RWPE2 (cell line): ENCODE measurements at regions not wholly inside any gene's neighbourhood (a gene's known extent, or its start where the extent isn't known, plus 50 kb on each side); places are given as distances from the start of the nearest gene placed in this dataset.
A peak's percentile ranks its signal among the peaks of the same experiment; 100 is the strongest.
"Not testable (repeated sequence)": the region's sequence is repeated elsewhere in the genome, so short reads cannot be mapped to it uniquely, and the experiment has no call there.

Experiments used
- ATAC-seq: fragments of 200-7000 bp; cut with Tn5 transposase; 3 replicates; pipeline ENCODE4 v1.9.1; 2021; ENCODE audit warnings: low read depth
- DNase-seq: peaks from one replicate; pipeline ENCODE4 v3.0.0-alpha.2; 2020; ENCODE audit warnings: low spot score
- H3K27ac ChIP-seq: fragments of 450-650 bp; 2 replicates; pipeline ENCODE4 v1.5.1; 2017; ENCODE audit warnings: mild to moderate bottlenecking; ENCODE audit not compliant: poor library complexity, severe bottlenecking
- H3K27me3 ChIP-seq: fragments of 250-450 bp; sonication (Bioruptor Pico); 2 replicates; pipeline ENCODE4 v1.5.1; 2021; ENCODE audit warnings: mild to moderate bottlenecking, moderate library complexity; ENCODE audit not compliant: insufficient read depth, poor library complexity, severe bottlenecking
- H3K36me3 ChIP-seq: fragments of 250-450 bp; sonication (Bioruptor Pico); 2 replicates; pipeline ENCODE4 v1.5.1; 2020; ENCODE audit warnings: low read depth, mild to moderate bottlenecking, moderate library complexity
- H3K4me1 ChIP-seq: fragments of 250-450 bp; sonication (Bioruptor Pico); 2 replicates; pipeline ENCODE4 v1.5.1; 2021; ENCODE audit warnings: mild to moderate bottlenecking, moderate library complexity; ENCODE audit not compliant: insufficient read depth, poor library complexity, severe bottlenecking
- H3K4me3 ChIP-seq: fragments of 250-450 bp; sonication (Bioruptor Pico); 2 replicates; pipeline ENCODE4 v1.5.1; 2021; ENCODE audit warnings: mild to moderate bottlenecking, moderate library complexity; ENCODE audit not compliant: severe bottlenecking
- H3K9me3 ChIP-seq: fragments of 250-450 bp; sonication (Bioruptor Pico); 2 replicates; pipeline ENCODE4 v1.5.1; 2021; ENCODE audit warnings: mild to moderate bottlenecking, moderate library complexity; ENCODE audit not compliant: severe bottlenecking
- TF ChIP-seq, protein P1 (sequence below): fragments of 450-650 bp; IDR thresholded peaks from one replicate; pipeline ENCODE4 v1.5.1; 2017; ENCODE audit warnings: mild to moderate bottlenecking, moderate library complexity; ENCODE audit not compliant: poor library complexity, severe bottlenecking

GRCh38 chr10:106355450-106355849 lies 809.1 kb downstream of the SORCS1 start:
- Histone ChIP-seq H3K36me3 (no peaks in the 10 kb centered on the region), H3K27me3 (no peaks in the 10 kb centered on the region), H3K9me3 (no peaks in the 10 kb centered on the region), H3K27ac (no peak overlapping the region), H3K4me3 (no peak overlapping the region), H3K4me1 (peaks cover 7% of the 10 kb centered on the region)
- ATAC-seq (no peak), DNase-seq (no peak)
- TF ChIP-seq, protein P1, sequence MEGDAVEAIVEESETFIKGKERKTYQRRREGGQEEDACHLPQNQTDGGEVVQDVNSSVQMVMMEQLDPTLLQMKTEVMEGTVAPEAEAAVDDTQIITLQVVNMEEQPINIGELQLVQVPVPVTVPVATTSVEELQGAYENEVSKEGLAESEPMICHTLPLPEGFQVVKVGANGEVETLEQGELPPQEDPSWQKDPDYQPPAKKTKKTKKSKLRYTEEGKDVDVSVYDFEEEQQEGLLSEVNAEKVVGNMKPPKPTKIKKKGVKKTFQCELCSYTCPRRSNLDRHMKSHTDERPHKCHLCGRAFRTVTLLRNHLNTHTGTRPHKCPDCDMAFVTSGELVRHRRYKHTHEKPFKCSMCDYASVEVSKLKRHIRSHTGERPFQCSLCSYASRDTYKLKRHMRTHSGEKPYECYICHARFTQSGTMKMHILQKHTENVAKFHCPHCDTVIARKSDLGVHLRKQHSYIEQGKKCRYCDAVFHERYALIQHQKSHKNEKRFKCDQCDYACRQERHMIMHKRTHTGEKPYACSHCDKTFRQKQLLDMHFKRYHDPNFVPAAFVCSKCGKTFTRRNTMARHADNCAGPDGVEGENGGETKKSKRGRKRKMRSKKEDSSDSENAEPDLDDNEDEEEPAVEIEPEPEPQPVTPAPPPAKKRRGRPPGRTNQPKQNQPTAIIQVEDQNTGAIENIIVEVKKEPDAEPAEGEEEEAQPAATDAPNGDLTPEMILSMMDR: peak; percentile 49

- Histone ChIP-seq H3K9me3 (no peaks in the 10 kb centered on the region), H3K36me3 (no peaks in the 10 kb centered on the region)
- no peak for ATAC-seq
These were observed 815.6 kb downstream of the SORCS1 start for GRCh38 chr10:106348933-106349332.

GRCh38 chr10:106347547-106347946 lies 817.0 kb downstream of the SORCS1 start:
- ATAC-seq (no peak), DNase-seq (no peak)
- TF ChIP-seq, protein P1: no peak
- Histone ChIP-seq H3K9me3 (no peaks in the 10 kb centered on the region), H3K27me3 (no peaks in the 10 kb centered on the region), H3K36me3 (no peaks in the 10 kb centered on the region), H3K4me3 (no peak overlapping the region), H3K4me1 (no peaks in the 10 kb centered on the region), H3K27ac (no peak overlapping the region)

More at GRCh38 chr10:106348933-106349332, 815.6 kb downstream of the SORCS1 start:
- TF ChIP-seq, protein P1: no peak
- Histone ChIP-seq H3K27me3 (no peaks in the 10 kb centered on the region), H3K27ac (no peak overlapping the region), H3K4me3 (no peak overlapping the region), H3K4me1 (no peaks in the 10 kb centered on the region)
- DNase-seq: no peak

- H3K4me1 ChIP-seq, H3K4me3 ChIP-seq, H3K27me3 ChIP-seq, DNase-seq, H3K27ac ChIP-seq, H3K9me3 ChIP-seq, H3K36me3 ChIP-seq, ATAC-seq: not testable (repeated sequence)
These were observed 821.0 kb downstream of the SORCS1 start for GRCh38 chr10:106343539-106343938.

DNA sequence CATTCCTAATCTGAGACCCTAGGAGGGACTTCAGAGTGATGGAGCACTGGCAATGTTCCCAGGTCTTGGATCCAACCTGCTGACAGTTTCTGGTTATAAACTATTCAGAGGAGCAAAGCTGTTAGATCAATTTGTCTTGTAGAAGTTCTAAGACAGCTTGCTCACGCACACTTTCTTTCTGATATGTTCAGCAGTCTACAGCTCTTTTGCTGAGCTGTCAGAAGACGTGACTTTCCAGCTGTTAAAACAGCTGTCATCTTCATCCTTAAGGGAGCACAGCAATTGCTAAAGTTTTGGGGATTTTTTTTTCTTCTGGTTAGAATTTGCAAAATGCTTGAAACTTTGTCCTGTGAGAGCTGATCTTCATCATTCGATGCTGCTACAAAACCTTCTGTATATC lies 823.1 kb downstream of the SORCS1 start:
- Histone ChIP-seq H3K36me3 (no peaks in the 10 kb centered on the region), H3K4me3 (no peak overlapping the region), H3K9me3 (no peaks in the 10 kb centered on the region), H3K27ac (no peak overlapping the region), H3K4me1 (no peaks in the 10 kb centered on the region), H3K27me3 (no peaks in the 10 kb centered on the region)
- DNase-seq (no peak), ATAC-seq (no peak)
- TF ChIP-seq, protein P1: no peak
